ENCODE measurements at regions not wholly inside any gene's neighbourhood (a gene's known extent, or its start where the extent isn't known, plus 50 kb on each side); places are given as distances from the start of the nearest gene placed in this dataset.

DNA sequence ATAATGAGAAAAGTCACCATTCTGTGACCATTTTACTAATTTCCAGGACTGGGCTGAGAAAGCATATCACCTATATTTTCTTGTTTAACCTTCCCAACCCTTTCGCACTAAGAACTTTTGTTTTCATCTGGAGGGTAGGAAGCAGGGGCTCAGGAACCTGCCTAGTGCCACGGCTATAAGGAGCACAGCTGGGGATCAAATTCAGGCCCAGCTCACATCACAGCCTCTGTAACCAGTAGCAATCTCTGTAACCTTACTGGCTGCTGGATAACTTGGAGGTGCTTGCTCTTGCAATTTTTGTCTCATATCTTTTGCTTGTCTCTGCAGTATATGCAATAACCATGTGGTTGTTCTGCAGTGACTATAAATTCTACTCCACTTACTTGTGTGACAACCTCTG lies 62.0 kb downstream of the PABIR2 start:
- TF ChIP-seq, protein P1, sequence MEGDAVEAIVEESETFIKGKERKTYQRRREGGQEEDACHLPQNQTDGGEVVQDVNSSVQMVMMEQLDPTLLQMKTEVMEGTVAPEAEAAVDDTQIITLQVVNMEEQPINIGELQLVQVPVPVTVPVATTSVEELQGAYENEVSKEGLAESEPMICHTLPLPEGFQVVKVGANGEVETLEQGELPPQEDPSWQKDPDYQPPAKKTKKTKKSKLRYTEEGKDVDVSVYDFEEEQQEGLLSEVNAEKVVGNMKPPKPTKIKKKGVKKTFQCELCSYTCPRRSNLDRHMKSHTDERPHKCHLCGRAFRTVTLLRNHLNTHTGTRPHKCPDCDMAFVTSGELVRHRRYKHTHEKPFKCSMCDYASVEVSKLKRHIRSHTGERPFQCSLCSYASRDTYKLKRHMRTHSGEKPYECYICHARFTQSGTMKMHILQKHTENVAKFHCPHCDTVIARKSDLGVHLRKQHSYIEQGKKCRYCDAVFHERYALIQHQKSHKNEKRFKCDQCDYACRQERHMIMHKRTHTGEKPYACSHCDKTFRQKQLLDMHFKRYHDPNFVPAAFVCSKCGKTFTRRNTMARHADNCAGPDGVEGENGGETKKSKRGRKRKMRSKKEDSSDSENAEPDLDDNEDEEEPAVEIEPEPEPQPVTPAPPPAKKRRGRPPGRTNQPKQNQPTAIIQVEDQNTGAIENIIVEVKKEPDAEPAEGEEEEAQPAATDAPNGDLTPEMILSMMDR (conservative IDR thresholded peaks at IDR 0.05; ENCODE audit: low read depth, low read length) = no peak
- no peak for TF ChIP-seq EZH2 (IDR thresholded peaks at IDR 0.05; ENCODE audit: borderline replicate concordance, low read depth, low read length, poor library complexity, severe bottlenecking)
